Keratinocyte (primary cell): ENCODE measurements at regions not wholly inside any gene's neighbourhood (a gene's known extent, or its start where the extent isn't known, plus 50 kb on each side); places are given as distances from the start of the nearest gene placed in this dataset.

Experiments
- DNase-seq: peaks from one replicate; pipeline ENCODE4 v3.0.0-alpha.2; 2011; ENCODE audit warnings: low read depth, missing footprints, low spot score
- FAIRE-seq: peaks from 2 replicates; lab custom pipeline; 2011; peaks lifted over from hg19 to GRCh38; lab: Jason Lieb, UNC
- H2AFZ ChIP-seq: 2 replicates; pipeline ENCODE4 v1.6.0; 2012; ENCODE audit warnings: low read length, control low read depth, inconsistent platforms; ENCODE audit not compliant: control insufficient read depth
- H3K27ac ChIP-seq: 2 replicates; pipeline ENCODE4 v1.5.1; 2011; ENCODE audit warnings: low read length; ENCODE audit not compliant: control insufficient read depth, insufficient read depth
- H3K27me3 ChIP-seq: 3 replicates; pipeline ENCODE4 v1.6.0; 2011; ENCODE audit warnings: low read length; ENCODE audit not compliant: control insufficient read depth, insufficient read depth; ENCODE audit errors: extremely low read depth
- H3K36me3 ChIP-seq, 2 experiments: 2 replicates in 1 of 2; 3 replicates in 1 of 2; pipeline ENCODE4 v1.5.1; 2011; ENCODE audit warnings: low read length in 2 of 2, mild to moderate bottlenecking in 1 of 2; ENCODE audit not compliant: control insufficient read depth in 2 of 2, insufficient read depth in 2 of 2; ENCODE audit errors: extremely low read depth in 1 of 2
- H3K4me1 ChIP-seq: 3 replicates; pipeline ENCODE4 v1.5.1; 2011; ENCODE audit warnings: low read length; ENCODE audit not compliant: control insufficient read depth, insufficient read depth; ENCODE audit errors: extremely low read depth
- H3K4me2 ChIP-seq: 3 replicates; pipeline ENCODE4 v1.6.0; 2011; ENCODE audit warnings: low read depth, low read length; ENCODE audit not compliant: control insufficient read depth, insufficient read depth; ENCODE audit errors: extremely low read depth
- H3K4me3 ChIP-seq, 3 experiments: fragments of 200-600 bp in 1 of 3; sonication (generic) in 1 of 3; 2 replicates in 2 of 3; 3 replicates in 1 of 3; pipeline ENCODE4 v1.5.1; 2011 to 2016; ENCODE audit warnings: low read length in 3 of 3, mild to moderate bottlenecking in 3 of 3, control low read depth in 2 of 3, inconsistent platforms in 1 of 3, low read depth in 1 of 3, mixed read lengths in 1 of 3, mixed run types in 1 of 3, moderate library complexity in 1 of 3; ENCODE audit not compliant: control insufficient read depth in 2 of 3, insufficient read depth in 2 of 3; ENCODE audit errors: extremely low read depth in 1 of 3
- H3K79me2 ChIP-seq: 2 replicates; pipeline ENCODE4 v1.6.0; 2012; ENCODE audit warnings: low read length; ENCODE audit not compliant: control insufficient read depth, insufficient read depth
- H3K9ac ChIP-seq: 3 replicates; pipeline ENCODE4 v1.6.0; 2011; ENCODE audit warnings: low read length; ENCODE audit not compliant: control insufficient read depth, insufficient read depth; ENCODE audit errors: extremely low read depth
- H3K9me1 ChIP-seq: 3 replicates; pipeline ENCODE4 v1.6.0; 2011; ENCODE audit warnings: low read length; ENCODE audit not compliant: control insufficient read depth, insufficient read depth; ENCODE audit errors: extremely low read depth
- H3K9me3 ChIP-seq: 2 replicates; pipeline ENCODE4 v1.5.1; 2012; ENCODE audit warnings: low read depth, low read length; ENCODE audit not compliant: control insufficient read depth
- H4K20me1 ChIP-seq: 3 replicates; pipeline ENCODE4 v1.6.0; 2011; ENCODE audit warnings: low read length; ENCODE audit not compliant: control insufficient read depth, insufficient read depth; ENCODE audit errors: extremely low read depth
- EZH2 ChIP-seq: IDR thresholded peaks from one replicate; pipeline ENCODE4 v1.6.1; 2012; ENCODE audit warnings: inconsistent platforms, mild to moderate bottlenecking, low read length, moderate library complexity
- dilution Hi-C: fragments of 300-500 bp; cut with MboI; formaldehyde crosslinking; loops from one replicate; pipeline ENCODE4 v1.7.0; 2020; ENCODE audit warnings: low sequenced_read_pairs; ENCODE audit not compliant: extremely low pct_ligation_motif_present
- TF ChIP-seq, protein P1 (sequence below), 3 experiments: IDR thresholded peaks in 1 of 3; conservative IDR thresholded peaks in 1 of 3; optimal IDR thresholded peaks in 1 of 3; 2 replicates in 2 of 3; 3 replicates in 1 of 3; pipeline versions ENCODE3 to v1.5.1; 2011; ENCODE audit warnings: low read length in 3 of 3, mild to moderate bottlenecking in 3 of 3, moderate library complexity in 2 of 3, control low read depth in 1 of 3, inconsistent platforms in 1 of 3; ENCODE audit not compliant: insufficient read depth in 2 of 3; ENCODE audit errors: extremely low read depth in 1 of 3

GRCh38 chr13:64534302-64534701, 2695.8 kb downstream of the PCDH9 start:
- dilution Hi-C loops, result no loop called here
- no peak for DNase-seq

GRCh38 chr13:64531400-64531799, 2698.7 kb downstream of the PCDH9 start:
- DNase-seq (no peak), FAIRE-seq (no peak)
- Histone ChIP-seq H3K4me1 (no peaks in the 10 kb centered on the region), H3K36me3 (no peaks in the 10 kb centered on the region), H3K9me1 (no peaks in the 10 kb centered on the region), H3K27me3 (no peaks in the 10 kb centered on the region), H3K9ac (no peak overlapping the region), H3K27ac (no peak overlapping the region), H2AFZ (no peak overlapping the region), H4K20me1 (no peaks in the 10 kb centered on the region), H3K79me2 (no peaks in the 10 kb centered on the region), H3K4me3 (no peak overlapping the region), H3K4me2 (no peak overlapping the region), H3K9me3 (no peaks in the 10 kb centered on the region)
- TF ChIP-seq, protein P1, sequence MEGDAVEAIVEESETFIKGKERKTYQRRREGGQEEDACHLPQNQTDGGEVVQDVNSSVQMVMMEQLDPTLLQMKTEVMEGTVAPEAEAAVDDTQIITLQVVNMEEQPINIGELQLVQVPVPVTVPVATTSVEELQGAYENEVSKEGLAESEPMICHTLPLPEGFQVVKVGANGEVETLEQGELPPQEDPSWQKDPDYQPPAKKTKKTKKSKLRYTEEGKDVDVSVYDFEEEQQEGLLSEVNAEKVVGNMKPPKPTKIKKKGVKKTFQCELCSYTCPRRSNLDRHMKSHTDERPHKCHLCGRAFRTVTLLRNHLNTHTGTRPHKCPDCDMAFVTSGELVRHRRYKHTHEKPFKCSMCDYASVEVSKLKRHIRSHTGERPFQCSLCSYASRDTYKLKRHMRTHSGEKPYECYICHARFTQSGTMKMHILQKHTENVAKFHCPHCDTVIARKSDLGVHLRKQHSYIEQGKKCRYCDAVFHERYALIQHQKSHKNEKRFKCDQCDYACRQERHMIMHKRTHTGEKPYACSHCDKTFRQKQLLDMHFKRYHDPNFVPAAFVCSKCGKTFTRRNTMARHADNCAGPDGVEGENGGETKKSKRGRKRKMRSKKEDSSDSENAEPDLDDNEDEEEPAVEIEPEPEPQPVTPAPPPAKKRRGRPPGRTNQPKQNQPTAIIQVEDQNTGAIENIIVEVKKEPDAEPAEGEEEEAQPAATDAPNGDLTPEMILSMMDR (optimal IDR thresholded peaks at IDR 0.05 in 1 of 3, IDR thresholded peaks at IDR 0.05 in 1 of 3, conservative IDR thresholded peaks at IDR 0.05 in 1 of 3; ENCODE audit: extremely low read depth in 1 of 3, insufficient read depth in 2 of 3, low read length in 3 of 3), result no peak
- dilution Hi-C loops, result no loop called here

More at GRCh38 chr13:64534302-64534701, 2695.8 kb downstream of the PCDH9 start:
- Histone ChIP-seq H3K79me2 (no peaks in the 10 kb centered on the region), H3K27ac (no peak overlapping the region), H4K20me1 (no peaks in the 10 kb centered on the region), H3K9me1 (no peaks in the 10 kb centered on the region), H3K4me1 (no peaks in the 10 kb centered on the region), H3K4me2 (no peak overlapping the region), H3K27me3 (no peaks in the 10 kb centered on the region), H2AFZ (no peak overlapping the region), H3K9me3 (no peaks in the 10 kb centered on the region), H3K36me3 (no peaks in the 10 kb centered on the region), H3K9ac (no peak overlapping the region), H3K4me3 (no peak overlapping the region)
- TF ChIP-seq EZH2, result no peak
- TF ChIP-seq, protein P1 (optimal IDR thresholded peaks at IDR 0.05 in 1 of 3, IDR thresholded peaks at IDR 0.05 in 1 of 3, conservative IDR thresholded peaks at IDR 0.05 in 1 of 3; ENCODE audit: extremely low read depth in 1 of 3, insufficient read depth in 2 of 3, low read length in 3 of 3), result no peak
- FAIRE-seq, result no peak
